Cardiac muscle cell (in vitro differentiated cells and primary cell): ENCODE measurements at regions not wholly inside any gene's neighbourhood (a gene's known extent, or its start where the extent isn't known, plus 50 kb on each side); places are given as distances from the start of the nearest gene placed in this dataset.

Source experiments
- DNase-seq, 2 donors: peaks; one replicate each; pipeline versions ENCODE4 v3.0.0 to v3.0.0-alpha.2; 2010 to 2017; ENCODE audit warnings: low read depth in 1 of 2, low spot score in 1 of 2
- H3K27ac ChIP-seq: fragments of 200-600 bp; sonication (generic); 2 replicates; pipeline ENCODE4 v1.5.1; 2016
- H3K27me3 ChIP-seq: fragments of 200-600 bp; sonication (generic); 2 replicates; pipeline ENCODE4 v1.6.0; 2016; ENCODE audit warnings: control low read depth
- H3K36me3 ChIP-seq: fragments of 200-600 bp; sonication (generic); 2 replicates; pipeline ENCODE4 v1.5.1; 2016; ENCODE audit warnings: control low read depth
- H3K4me1 ChIP-seq: fragments of 200-600 bp; sonication (generic); 2 replicates; pipeline ENCODE4 v1.8.1; 2017; ENCODE audit warnings: low read depth, mild to moderate bottlenecking, mixed run types
- H3K4me3 ChIP-seq: fragments of 200-600 bp; sonication (generic); 2 replicates; pipeline ENCODE4 v1.5.1; 2016; ENCODE audit warnings: mild to moderate bottlenecking
- H3K9me3 ChIP-seq: fragments of 200-600 bp; sonication (generic); 2 replicates; pipeline ENCODE4 v1.5.1; 2017; ENCODE audit warnings: low read depth, mild to moderate bottlenecking, control low read depth
- CTCF ChIP-seq: IDR thresholded peaks from 2 replicates; pipeline ENCODE4 v1.5.1; 2012; ENCODE audit warnings: low read depth, mild to moderate bottlenecking, low read length

GRCh38 chr6:4302524-4302923 is 167.1 kb upstream of the ECI2 start:
- H3K27me3 ChIP-seq = no peaks in the 10 kb centered on the region
- no peaks in the 10 kb centered on the region for H3K4me1 ChIP-seq
- H3K27ac ChIP-seq = no peak overlapping the region
- H3K4me3 ChIP-seq = no peak overlapping the region
- no peaks in the 10 kb centered on the region for H3K9me3 ChIP-seq
- no peaks in the 10 kb centered on the region for H3K36me3 ChIP-seq
- no peak for TF ChIP-seq CTCF
- DNase-seq = no peak

DNA sequence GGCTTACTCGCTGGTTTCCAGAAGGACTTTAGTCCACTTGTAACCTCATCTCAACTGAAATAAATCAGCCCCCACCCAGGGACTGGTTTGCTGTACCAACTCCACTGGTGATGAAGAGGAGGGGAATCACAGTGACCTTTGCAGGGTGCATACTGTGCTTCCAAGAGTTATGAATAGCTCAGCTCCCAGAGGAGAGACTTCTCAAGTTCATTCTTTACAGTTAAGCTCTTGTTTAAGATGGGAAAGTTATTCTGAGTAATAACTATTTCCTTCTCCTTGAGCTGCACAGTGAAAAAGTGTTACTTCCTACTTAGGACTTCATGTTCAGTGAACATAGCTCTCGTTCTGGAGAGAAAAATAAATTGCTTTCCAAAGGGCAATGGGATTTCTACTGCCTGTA is 166.5 kb upstream of the ECI2 start:
- H3K9me3 ChIP-seq = no peaks in the 10 kb centered on the region
- TF ChIP-seq CTCF = no peak
- DNase-seq = no peak

DNA sequence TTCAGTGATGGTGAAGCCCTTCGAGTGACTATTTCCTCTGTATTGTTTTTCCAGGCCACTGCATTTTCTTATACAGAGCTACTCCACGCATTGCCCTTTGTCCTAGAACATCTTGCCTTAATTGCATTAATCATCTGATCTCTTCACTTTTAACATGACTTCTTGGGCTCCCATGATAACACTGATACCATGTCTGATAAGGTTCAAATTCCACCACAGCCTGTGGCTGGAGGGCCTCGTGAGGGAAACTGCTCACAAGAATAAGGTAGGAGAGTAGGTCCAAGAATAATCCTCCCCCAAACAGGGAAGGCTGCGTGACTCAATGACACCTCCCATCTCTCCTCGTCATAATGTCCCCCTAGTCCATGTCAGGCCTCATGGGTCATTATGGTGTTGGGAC is 165.5 kb upstream of the ECI2 start:
- H3K4me3 ChIP-seq = no peak overlapping the region
- H3K4me1 ChIP-seq = no peaks in the 10 kb centered on the region
- no peak for TF ChIP-seq CTCF
- DNase-seq = no peak
- no peak overlapping the region for H3K27ac ChIP-seq
- H3K36me3 ChIP-seq = no peaks in the 10 kb centered on the region
- H3K27me3 ChIP-seq = no peaks in the 10 kb centered on the region
- H3K9me3 ChIP-seq = no peaks in the 10 kb centered on the region

More for the DNA sequence above, 166.5 kb upstream of the ECI2 start:
- Histone ChIP-seq H3K4me1 (no peaks in the 10 kb centered on the region), H3K27me3 (no peaks in the 10 kb centered on the region), H3K36me3 (no peaks in the 10 kb centered on the region), H3K27ac (no peak overlapping the region), H3K4me3 (no peak overlapping the region)

GRCh38 chr6:4299476-4299875 is 164.1 kb upstream of the ECI2 start:
- no peak for DNase-seq
- no peak overlapping the region for H3K27ac ChIP-seq
- H3K9me3 ChIP-seq = no peaks in the 10 kb centered on the region
- no peak for TF ChIP-seq CTCF
- H3K4me1 ChIP-seq = no peaks in the 10 kb centered on the region
- H3K27me3 ChIP-seq = no peaks in the 10 kb centered on the region
- H3K36me3 ChIP-seq = no peaks in the 10 kb centered on the region
- no peak overlapping the region for H3K4me3 ChIP-seq

- H3K4me3 ChIP-seq = no peak overlapping the region
- H3K27me3 ChIP-seq = no peaks in the 10 kb centered on the region
- no peak for DNase-seq
- H3K9me3 ChIP-seq = no peaks in the 10 kb centered on the region
- no peak overlapping the region for H3K27ac ChIP-seq
- no peaks in the 10 kb centered on the region for H3K36me3 ChIP-seq
- H3K4me1 ChIP-seq = no peaks in the 10 kb centered on the region
- no peak for TF ChIP-seq CTCF
Measured at GRCh38 chr6:4297348-4297747, 162.0 kb upstream of the ECI2 start.

GRCh38 chr6:4296552-4296951 is 161.2 kb upstream of the ECI2 start:
- Histone ChIP-seq H3K4me3 (no peak overlapping the region), H3K27ac (no peak overlapping the region), H3K4me1 (no peaks in the 10 kb centered on the region), H3K27me3 (no peaks in the 10 kb centered on the region), H3K9me3 (no peaks in the 10 kb centered on the region), H3K36me3 (no peaks in the 10 kb centered on the region)
- no peak for DNase-seq
- no peak for TF ChIP-seq CTCF
